HEK293 (cell line): ENCODE measurements at regions not wholly inside any gene's neighbourhood (a gene's known extent, or its start where the extent isn't known, plus 50 kb on each side); places are given as distances from the start of the nearest gene placed in this dataset.

Experiments
- CTCF ChIA-PET: fragments of 350-600 bp; formaldehyde crosslinking; extraction: SDS; loops from one replicate; lab custom pipeline; 2021; ENCODE audit warnings: antibody characterized with exemption; lab: Yijun Ruan, JAX
- POLR2A ChIA-PET: fragments of 300-600 bp; formaldehyde crosslinking; extraction: SDS; loops from one replicate; lab custom pipeline; 2020; ENCODE audit warnings: antibody characterized with exemption, inconsistent platforms; lab: Yijun Ruan, JAX
- H3K27ac ChIP-seq: fragments of 200-500 bp; sonication (Bioruptor generic); 2 replicates; pipeline ENCODE4 v1.5.1; 2014; ENCODE audit warnings: low read depth, low read length, control low read depth, inconsistent platforms; ENCODE audit errors: extremely low read depth
- H3K36me3 ChIP-seq, 2 experiments: fragments of 200-500 bp in 1 of 2; sonication (Bioruptor generic) in 1 of 2; 1 replicate in 1 of 2; 2 replicates in 1 of 2; pipeline ENCODE4 v1.5.1; 2014 to 2017; ENCODE audit warnings: inconsistent platforms in 2 of 2, low read length in 2 of 2; ENCODE audit not compliant: control insufficient read depth in 2 of 2, insufficient read depth in 1 of 2
- H3K4me1 ChIP-seq: fragments of 200-500 bp; sonication (Bioruptor generic); 2 replicates; pipeline ENCODE4 v1.5.1; 2014; ENCODE audit warnings: mild to moderate bottlenecking, low read length, inconsistent platforms; ENCODE audit not compliant: control insufficient read depth, insufficient read depth
- H3K4me3 ChIP-seq: 2 replicates; pipeline ENCODE4 v1.5.1; 2011; ENCODE audit warnings: low read depth, mild to moderate bottlenecking, control low read depth, low read length, moderate library complexity
- H3K9me3 ChIP-seq: fragments of 200-500 bp; sonication (Bioruptor generic); 2 replicates; pipeline ENCODE4 v1.5.1; 2014; ENCODE audit warnings: low read depth, low read length, inconsistent platforms; ENCODE audit not compliant: control insufficient read depth, insufficient read depth
- CTCF ChIP-seq: fragments of 450-650 bp; formaldehyde crosslinking; IDR thresholded peaks from 2 replicates; pipeline ENCODE4 v1.5.1; 2016; ENCODE audit warnings: missing biosample characterization, missing genetic modification characterization
- FEZF1 ChIP-seq: fragments of 450-650 bp; formaldehyde crosslinking; IDR thresholded peaks from 2 replicates; pipeline ENCODE4 v1.5.1; 2016; ENCODE audit warnings: missing biosample characterization, missing genetic modification characterization
- GLI2 ChIP-seq: fragments of 450-650 bp; formaldehyde crosslinking; IDR thresholded peaks from 2 replicates; pipeline ENCODE4; 2017; ENCODE audit warnings: missing biosample characterization, missing genetic modification characterization, low read depth, borderline replicate concordance
- GLIS1 ChIP-seq: fragments of 450-650 bp; formaldehyde crosslinking; IDR thresholded peaks from 2 replicates; pipeline ENCODE4 v1.5.1; 2016; ENCODE audit warnings: missing biosample characterization, missing genetic modification characterization
- KLF8 ChIP-seq: fragments of 450-650 bp; formaldehyde crosslinking; IDR thresholded peaks from 2 replicates; pipeline ENCODE4 v1.5.1; 2016; ENCODE audit warnings: missing biosample characterization, missing genetic modification characterization
- PRDM1 ChIP-seq: fragments of 450-650 bp; formaldehyde crosslinking; IDR thresholded peaks from 2 replicates; pipeline ENCODE4; 2016; ENCODE audit warnings: missing biosample characterization, missing genetic modification characterization
- PRDM6 ChIP-seq: fragments of 450-650 bp; formaldehyde crosslinking; IDR thresholded peaks from 2 replicates; pipeline ENCODE4 v1.5.1; 2017; ENCODE audit warnings: missing biosample characterization, missing genetic modification characterization
- SETDB1 ChIP-seq: IDR thresholded peaks from one replicate; pipeline ENCODE4 v1.6.1; 2017; ENCODE audit warnings: mild to moderate bottlenecking, low read length, moderate library complexity, mixed read lengths; ENCODE audit not compliant: insufficient read length
- SP3 ChIP-seq: fragments of 450-650 bp; formaldehyde crosslinking; IDR thresholded peaks from 2 replicates; pipeline ENCODE4 v1.5.1; 2016; ENCODE audit warnings: missing biosample characterization, missing genetic modification characterization
- ZBTB1 ChIP-seq: fragments of 450-650 bp; formaldehyde crosslinking; IDR thresholded peaks from 2 replicates; pipeline ENCODE4 v1.5.1; 2016; ENCODE audit warnings: missing biosample characterization, missing genetic modification characterization
- ZEB2 ChIP-seq: fragments of 450-650 bp; formaldehyde crosslinking; IDR thresholded peaks from 2 replicates; pipeline ENCODE4 v1.5.1; 2016; ENCODE audit warnings: missing biosample characterization, missing genetic modification characterization
- ZFHX2 ChIP-seq: fragments of 450-650 bp; formaldehyde crosslinking; conservative IDR thresholded peaks from 2 replicates; pipeline ENCODE4 v1.5.1; 2016; ENCODE audit warnings: missing biosample characterization, missing genetic modification characterization
- ZNF169 ChIP-seq: fragments of 450-650 bp; formaldehyde crosslinking; IDR thresholded peaks from 2 replicates; pipeline ENCODE4 v1.5.1; 2016; ENCODE audit warnings: missing biosample characterization, missing genetic modification characterization
- ZNF19 ChIP-seq: fragments of 450-650 bp; formaldehyde crosslinking; IDR thresholded peaks from 2 replicates; pipeline ENCODE4; 2016; ENCODE audit warnings: missing biosample characterization, missing genetic modification characterization, low read depth
- ZNF248 ChIP-seq: fragments of 450-650 bp; formaldehyde crosslinking; IDR thresholded peaks from 2 replicates; pipeline ENCODE4 v1.5.1; 2017; ENCODE audit warnings: missing biosample characterization, missing genetic modification characterization
- ZNF274 ChIP-seq, 2 experiments: fragments of 200-500 bp in 1 of 2; fragments of 450-650 bp in 1 of 2; sonication (Bioruptor generic) in 1 of 2; formaldehyde crosslinking in 1 of 2; IDR thresholded peaks; 2 replicates each; pipeline versions ENCODE4 v1.5.1 to v1.6.1; 2014 to 2016; ENCODE audit warnings: borderline replicate concordance in 1 of 2, inconsistent platforms in 1 of 2, low read length in 1 of 2, missing biosample characterization in 1 of 2, missing genetic modification characterization in 1 of 2
- ZNF391 ChIP-seq: fragments of 450-650 bp; formaldehyde crosslinking; IDR thresholded peaks from 2 replicates; pipeline ENCODE4 v1.5.1; 2016; ENCODE audit warnings: low read depth, missing biosample characterization, missing genetic modification characterization, borderline replicate concordance
- ZNF394 ChIP-seq: fragments of 450-650 bp; formaldehyde crosslinking; IDR thresholded peaks from 2 replicates; pipeline ENCODE4 v1.5.1; 2016; ENCODE audit warnings: missing biosample characterization, missing genetic modification characterization, mild to moderate bottlenecking, moderate library complexity, borderline replicate concordance
- ZNF501 ChIP-seq: fragments of 450-650 bp; formaldehyde crosslinking; IDR thresholded peaks from 2 replicates; pipeline ENCODE4 v1.5.1; 2016; ENCODE audit warnings: missing biosample characterization, missing genetic modification characterization
- ZNF549 ChIP-seq: fragments of 450-650 bp; IDR thresholded peaks from 2 replicates; pipeline ENCODE4 v1.5.1; 2018; ENCODE audit warnings: missing biosample characterization, missing genetic modification characterization, mild to moderate bottlenecking, inconsistent platforms, moderate library complexity
- ZNF561 ChIP-seq: fragments of 450-650 bp; IDR thresholded peaks from 2 replicates; pipeline ENCODE4 v1.5.1; 2018; ENCODE audit warnings: missing biosample characterization, missing genetic modification characterization, borderline replicate concordance
- ZNF600 ChIP-seq: fragments of 450-650 bp; formaldehyde crosslinking; IDR thresholded peaks from 2 replicates; pipeline ENCODE4 v1.5.1; 2016; ENCODE audit warnings: missing biosample characterization, missing genetic modification characterization
- ZNF654 ChIP-seq: fragments of 450-650 bp; formaldehyde crosslinking; IDR thresholded peaks from 2 replicates; pipeline ENCODE4 v1.5.1; 2016; ENCODE audit warnings: low read depth, missing biosample characterization, missing genetic modification characterization
- ZNF658 ChIP-seq: fragments of 450-650 bp; formaldehyde crosslinking; IDR thresholded peaks from 2 replicates; pipeline ENCODE4; 2016; ENCODE audit warnings: missing biosample characterization, missing genetic modification characterization
- ZNF660 ChIP-seq: fragments of 450-650 bp; IDR thresholded peaks from 2 replicates; pipeline ENCODE4 v1.5.1; 2018; ENCODE audit warnings: missing biosample characterization, mild to moderate bottlenecking, missing genetic modification characterization
- ZNF677 ChIP-seq: fragments of 450-650 bp; IDR thresholded peaks from 2 replicates; pipeline ENCODE4 v1.5.0; 2018; ENCODE audit warnings: missing biosample characterization, mild to moderate bottlenecking, missing genetic modification characterization, moderate library complexity
- ZNF776 ChIP-seq: fragments of 450-650 bp; formaldehyde crosslinking; IDR thresholded peaks from 2 replicates; pipeline ENCODE4 v1.5.0; 2017; ENCODE audit warnings: missing biosample characterization, missing genetic modification characterization, borderline replicate concordance
- ZNF843 ChIP-seq: fragments of 450-650 bp; formaldehyde crosslinking; IDR thresholded peaks from 2 replicates; pipeline ENCODE4 v1.5.1; 2016; ENCODE audit warnings: missing biosample characterization, missing genetic modification characterization
- ZSCAN16 ChIP-seq: fragments of 450-650 bp; formaldehyde crosslinking; IDR thresholded peaks from 2 replicates; pipeline ENCODE4 v1.5.1; 2016; ENCODE audit warnings: missing biosample characterization, missing genetic modification characterization
- ZSCAN23 ChIP-seq: fragments of 450-650 bp; formaldehyde crosslinking; IDR thresholded peaks from 2 replicates; pipeline ENCODE4 v1.5.1; 2016; ENCODE audit warnings: missing biosample characterization, missing genetic modification characterization
- TF ChIP-seq, protein P1 (sequence below): fragments of 450-650 bp; formaldehyde crosslinking; IDR thresholded peaks from 2 replicates; pipeline ENCODE4 v1.5.1; 2016; ENCODE audit warnings: missing biosample characterization, missing genetic modification characterization
- TF ChIP-seq, protein P2 (sequence below): fragments of 450-650 bp; formaldehyde crosslinking; IDR thresholded peaks from 2 replicates; pipeline ENCODE4 v1.5.1; 2016; ENCODE audit warnings: missing biosample characterization, missing genetic modification characterization, low read depth

DNA sequence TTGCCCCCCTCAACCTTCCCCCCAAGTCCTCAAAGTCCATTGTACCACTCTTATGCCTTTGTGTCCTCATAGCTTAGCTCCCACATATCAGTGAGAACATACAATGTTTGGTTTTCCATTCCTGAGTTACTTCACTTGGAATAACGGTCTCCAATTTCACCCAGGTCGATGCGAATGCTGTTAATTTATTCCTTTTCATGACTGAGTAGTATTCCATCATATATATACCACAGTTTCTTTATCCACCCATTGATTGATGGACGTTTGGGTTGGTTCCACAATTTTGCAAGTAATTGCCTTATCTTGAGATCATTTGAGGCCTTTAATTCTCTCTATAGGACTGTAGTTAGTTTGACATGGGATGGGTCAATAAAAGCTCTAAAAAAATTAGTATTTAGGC lies 124.7 kb downstream of the ARL4A start:
- no peak overlapping the region for H3K4me3 ChIP-seq
- TF ChIP-seq PRDM6 (tag by site-specific recombination) (no peak), ZNF169 (tag by site-specific recombination) (no peak), ZNF677 (no peak), ZEB2 (no peak), CTCF (tag by site-specific recombination) (no peak), ZNF274 (IDR thresholded peaks at IDR 0.05; ENCODE audit: low read length) (no peak), ZNF274 (tag by site-specific recombination; IDR thresholded peaks at IDR 0.05; ENCODE audit: borderline replicate concordance) (no peak), ZNF658 (tag by site-specific recombination) (no peak), ZSCAN23 (no peak), ZNF600 (tag by site-specific recombination) (no peak), ZNF501 (no peak), GLI2 (tag by site-specific recombination) (no peak)
- TF ChIP-seq, protein P1, sequence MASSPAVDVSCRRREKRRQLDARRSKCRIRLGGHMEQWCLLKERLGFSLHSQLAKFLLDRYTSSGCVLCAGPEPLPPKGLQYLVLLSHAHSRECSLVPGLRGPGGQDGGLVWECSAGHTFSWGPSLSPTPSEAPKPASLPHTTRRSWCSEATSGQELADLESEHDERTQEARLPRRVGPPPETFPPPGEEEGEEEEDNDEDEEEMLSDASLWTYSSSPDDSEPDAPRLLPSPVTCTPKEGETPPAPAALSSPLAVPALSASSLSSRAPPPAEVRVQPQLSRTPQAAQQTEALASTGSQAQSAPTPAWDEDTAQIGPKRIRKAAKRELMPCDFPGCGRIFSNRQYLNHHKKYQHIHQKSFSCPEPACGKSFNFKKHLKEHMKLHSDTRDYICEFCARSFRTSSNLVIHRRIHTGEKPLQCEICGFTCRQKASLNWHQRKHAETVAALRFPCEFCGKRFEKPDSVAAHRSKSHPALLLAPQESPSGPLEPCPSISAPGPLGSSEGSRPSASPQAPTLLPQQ (tag by site-specific recombination) = no peak
- TF ChIP-seq, protein P2, sequence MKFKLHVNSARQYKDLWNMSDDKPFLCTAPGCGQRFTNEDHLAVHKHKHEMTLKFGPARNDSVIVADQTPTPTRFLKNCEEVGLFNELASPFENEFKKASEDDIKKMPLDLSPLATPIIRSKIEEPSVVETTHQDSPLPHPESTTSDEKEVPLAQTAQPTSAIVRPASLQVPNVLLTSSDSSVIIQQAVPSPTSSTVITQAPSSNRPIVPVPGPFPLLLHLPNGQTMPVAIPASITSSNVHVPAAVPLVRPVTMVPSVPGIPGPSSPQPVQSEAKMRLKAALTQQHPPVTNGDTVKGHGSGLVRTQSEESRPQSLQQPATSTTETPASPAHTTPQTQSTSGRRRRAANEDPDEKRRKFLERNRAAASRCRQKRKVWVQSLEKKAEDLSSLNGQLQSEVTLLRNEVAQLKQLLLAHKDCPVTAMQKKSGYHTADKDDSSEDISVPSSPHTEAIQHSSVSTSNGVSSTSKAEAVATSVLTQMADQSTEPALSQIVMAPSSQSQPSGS (tag by site-specific recombination) = no peak
- no peaks in the 10 kb centered on the region for H3K9me3 ChIP-seq
- H3K36me3 ChIP-seq = no peaks in the 10 kb centered on the region
- POLR2A ChIA-PET = no interaction called here
- CTCF ChIA-PET = interaction anchor here (0.7 kb wide), 1 partner anchor 44 kb away, joined by 3 read pairs; no protein-coding TSS in a partner anchor
- H3K27ac ChIP-seq = no peak overlapping the region
- no peaks in the 10 kb centered on the region for H3K4me1 ChIP-seq

- no peaks in the 10 kb centered on the region for H3K4me1 ChIP-seq
- POLR2A ChIA-PET = no interaction called here
- H3K9me3 ChIP-seq = no peaks in the 10 kb centered on the region
- TF ChIP-seq ZNF843 (tag by site-specific recombination) = no peak
- no peak for TF ChIP-seq ZSCAN16 (tag by site-specific recombination)
- no peak for TF ChIP-seq PRDM1 (tag by site-specific recombination)
- TF ChIP-seq ZNF660 = no peak
- no peak for TF ChIP-seq SP3
- no peak for TF ChIP-seq ZNF19 (tag by site-specific recombination)
- no peak for TF ChIP-seq ZBTB1 (tag by site-specific recombination)
- no peak for TF ChIP-seq ZFHX2 (tag by site-specific recombination)
- TF ChIP-seq ZNF549 = no peak
- TF ChIP-seq SETDB1 = no peak
- no peak for TF ChIP-seq ZNF391 (tag by site-specific recombination)
- no peak for TF ChIP-seq ZNF248
- no peak for TF ChIP-seq ZNF776 (tag by site-specific recombination)
- TF ChIP-seq ZNF394 (tag by site-specific recombination) = no peak
- no peak for TF ChIP-seq GLIS1 (tag by site-specific recombination)
- no peak for TF ChIP-seq ZNF654 (tag by site-specific recombination)
- TF ChIP-seq KLF8 (tag by site-specific recombination) = no peak
- TF ChIP-seq ZNF561 (tag by site-specific recombination) = no peak
- TF ChIP-seq FEZF1 = no peak
- no peak for TF ChIP-seq ZNF658 (tag by site-specific recombination)
- CTCF ChIA-PET = interaction anchor here (0.6 kb wide), 1 partner anchor 142 kb away, joined by 4 read pairs; no protein-coding TSS in a partner anchor
- no peak overlapping the region for H3K27ac ChIP-seq
- H3K36me3 ChIP-seq = no peaks in the 10 kb centered on the region
- H3K4me3 ChIP-seq = no peak overlapping the region
Measured at GRCh38 chr7:12814107-12814506, 126.7 kb downstream of the ARL4A start.
